Fibroblast of skin of scalp (primary cell): ENCODE measurements at regions not wholly inside any gene's neighbourhood (a gene's known extent, or its start where the extent isn't known, plus 50 kb on each side); places are given as distances from the start of the nearest gene placed in this dataset.

Source experiments
- DNase-seq: peaks from one replicate; pipeline ENCODE4 v3.0.0-alpha.2; 2013

- no peak for DNase-seq
Measured at GRCh38 chr22:49621601-49622210, 206.0 kb downstream of the BRD1 start.

DNA sequence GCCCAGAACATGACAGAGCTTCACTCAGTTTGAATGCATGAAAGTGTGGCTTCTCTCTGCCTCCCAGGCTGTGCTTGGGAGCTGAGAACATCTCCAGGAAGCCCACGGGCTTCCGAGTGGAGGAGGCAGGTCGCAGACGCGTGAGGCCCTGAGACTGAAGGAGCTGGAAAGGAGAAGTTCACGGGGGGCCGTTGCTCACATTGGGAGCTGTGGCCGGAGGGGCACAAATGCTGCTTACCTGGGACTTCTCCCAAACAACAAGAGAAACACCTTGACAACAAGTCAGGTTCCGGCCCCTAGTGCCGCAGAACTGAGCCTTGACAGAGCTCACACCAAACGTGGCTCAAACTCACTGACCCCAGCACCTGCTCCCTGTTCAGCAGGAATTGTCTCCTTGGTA, 207.0 kb downstream of the BRD1 start:
- no peak for DNase-seq

- no peak for DNase-seq
Measured at GRCh38 chr22:49620003-49620556, 207.6 kb downstream of the BRD1 start.

DNA sequence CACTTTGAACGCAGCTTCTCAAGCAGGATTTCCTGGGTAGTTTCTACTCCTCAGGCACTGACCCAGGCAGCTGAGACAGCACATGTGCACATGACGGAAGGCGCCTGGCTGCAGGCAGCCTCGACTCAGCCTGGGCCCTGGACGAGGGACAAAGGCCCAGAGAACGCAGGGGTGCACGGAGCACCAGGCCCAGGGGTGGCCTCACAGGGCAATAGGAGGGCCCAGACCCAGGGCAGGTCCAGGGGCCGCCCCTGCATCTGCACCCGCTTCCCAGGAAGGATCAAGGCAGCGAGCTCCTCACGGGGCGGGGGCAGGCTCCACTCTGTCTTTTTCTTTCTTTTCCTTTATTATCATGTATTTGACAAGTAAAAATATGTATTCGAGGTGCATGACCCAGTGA, 208.4 kb downstream of the BRD1 start:
- no peak for DNase-seq

DNA sequence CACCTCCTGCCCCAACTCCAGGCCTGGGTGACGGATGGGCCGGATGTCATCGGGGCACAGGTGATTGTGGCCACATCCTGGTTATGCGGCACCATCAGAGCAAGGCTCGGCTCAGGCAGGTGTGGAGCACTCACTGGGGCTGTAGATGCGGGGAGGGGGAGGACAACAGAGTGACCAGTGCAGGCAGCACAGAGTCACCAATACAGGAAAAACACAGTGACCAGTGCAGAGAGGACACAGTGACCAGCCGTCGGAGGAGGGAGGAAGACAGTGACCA, 209.1 kb downstream of the BRD1 start:
- no peak for DNase-seq

GRCh38 chr22:49617866-49618676, 209.6 kb downstream of the BRD1 start:
- no peak for DNase-seq

GRCh38 chr22:49617264-49617663, 210.4 kb downstream of the BRD1 start:
- no peak for DNase-seq

- no peak for DNase-seq
Measured at GRCh38 chr22:49616356-49617231, 211.1 kb downstream of the BRD1 start.

DNA sequence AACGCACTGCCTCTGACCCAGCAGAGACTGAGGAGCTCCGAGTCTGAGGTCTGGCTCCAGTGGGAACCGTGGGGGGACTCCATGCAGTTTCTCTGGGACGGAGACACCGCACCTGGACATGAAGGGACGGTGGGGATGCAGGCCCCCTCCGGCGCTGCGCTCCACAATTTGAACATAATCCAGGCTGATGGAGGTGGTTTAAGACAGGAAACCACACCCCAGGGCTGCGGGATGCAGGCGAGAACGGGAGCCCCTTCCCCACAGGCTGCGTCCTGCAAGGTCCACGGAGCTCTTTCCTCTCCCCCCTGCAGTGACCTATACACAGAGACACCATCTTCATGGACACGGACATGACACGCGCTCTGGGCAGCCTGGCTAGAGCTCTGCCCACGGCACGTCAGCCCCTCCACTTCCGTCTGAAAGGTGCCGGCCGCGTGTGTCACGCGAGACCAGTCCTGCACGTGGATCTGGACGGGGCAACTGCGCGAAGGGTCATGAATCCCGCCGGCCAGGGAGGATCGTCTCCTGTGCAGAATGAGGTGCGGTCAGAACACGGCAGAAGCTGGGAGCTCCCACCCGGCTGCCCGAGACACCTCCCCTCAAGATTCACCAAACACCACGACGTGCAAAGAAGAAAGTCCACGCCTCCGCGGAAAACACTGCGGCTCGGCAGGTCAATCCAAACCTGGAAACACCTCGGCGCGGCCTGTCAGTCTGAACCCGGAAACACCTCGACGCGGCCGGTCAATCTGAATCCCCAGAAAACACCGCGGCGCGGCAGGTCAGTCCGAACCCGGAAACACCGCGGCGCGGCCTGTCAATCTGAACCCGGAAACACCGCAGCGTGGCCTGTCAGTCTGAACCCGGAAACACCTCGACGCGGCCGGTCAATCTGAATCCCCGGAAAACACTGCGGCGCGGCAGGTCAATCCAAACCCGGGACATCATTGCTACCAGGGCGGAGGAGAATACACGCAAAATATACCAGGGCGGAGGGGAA, 212.4 kb downstream of the BRD1 start:
- no peak for DNase-seq

GRCh38 chr22:49613511-49614270, 214.0 kb downstream of the BRD1 start:
- DNase-seq = no peak

GRCh38 chr22:49613108-49613507, 214.6 kb downstream of the BRD1 start:
- DNase-seq = no peak

DNA sequence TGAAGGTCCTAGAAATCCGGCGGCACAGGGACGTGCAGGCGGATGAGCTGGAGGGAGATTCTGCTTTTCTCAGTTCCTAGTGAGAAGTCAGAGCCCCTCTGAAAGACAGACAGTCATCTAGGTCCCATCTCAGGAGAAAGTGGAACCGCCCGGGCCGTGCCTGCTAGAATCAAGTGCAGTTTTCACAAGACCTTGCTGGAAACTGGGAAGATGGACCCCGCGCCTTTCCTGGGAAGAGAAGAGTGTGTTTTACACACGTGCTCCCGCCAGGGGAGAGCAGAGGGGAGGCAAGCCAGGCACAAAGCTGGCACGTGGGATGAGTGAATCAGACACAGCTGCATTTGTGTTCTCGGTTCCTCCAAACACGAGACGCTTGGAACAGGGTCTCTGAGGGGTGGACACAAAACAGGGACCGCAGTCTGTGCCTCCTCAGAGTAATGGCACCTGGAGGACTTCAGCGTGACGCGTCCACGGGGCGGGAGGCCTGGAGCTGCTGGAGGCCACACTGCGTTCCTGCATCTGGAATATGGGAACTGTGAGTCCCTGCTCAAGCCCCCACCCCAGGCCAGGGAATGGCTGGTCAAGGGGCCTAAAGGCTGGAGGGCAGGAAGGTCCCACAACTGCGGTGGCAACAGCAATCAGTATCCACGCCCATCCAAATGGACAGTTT, 218.3 kb downstream of the BRD1 start:
- DNase-seq = no peak

GRCh38 chr22:49608660-49609059, 219.0 kb downstream of the BRD1 start:
- DNase-seq = no peak

GRCh38 chr22:49608228-49608627, 219.4 kb downstream of the BRD1 start:
- DNase-seq = no peak

DNA sequence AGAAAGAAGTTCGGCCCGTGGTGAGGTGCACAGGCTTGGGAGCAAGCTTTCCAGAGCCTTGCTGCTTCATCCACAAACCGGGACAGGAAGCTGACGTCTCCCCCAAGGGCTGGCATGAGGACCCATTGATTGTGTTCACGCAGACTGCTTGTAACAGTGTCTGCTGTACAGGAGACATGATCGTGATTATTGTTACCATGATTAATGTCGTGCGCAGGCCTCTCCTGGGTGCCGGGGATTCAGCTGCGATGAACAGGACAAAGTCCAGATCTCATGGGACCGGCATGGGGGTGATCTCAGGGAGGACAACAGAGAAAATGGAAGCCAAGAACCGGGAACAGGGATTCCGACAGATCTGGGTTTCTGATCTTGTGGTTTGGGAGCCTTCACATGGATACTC, 219.9 kb downstream of the BRD1 start:
- no peak for DNase-seq

- DNase-seq = no peak
Measured at GRCh38 chr22:49606562-49607290, 220.9 kb downstream of the BRD1 start.

GRCh38 chr22:49604732-49605302, 222.9 kb downstream of the BRD1 start:
- no peak for DNase-seq

- DNase-seq = no peak
Measured at GRCh38 chr22:49603016-49603415, 224.7 kb downstream of the BRD1 start.

DNA sequence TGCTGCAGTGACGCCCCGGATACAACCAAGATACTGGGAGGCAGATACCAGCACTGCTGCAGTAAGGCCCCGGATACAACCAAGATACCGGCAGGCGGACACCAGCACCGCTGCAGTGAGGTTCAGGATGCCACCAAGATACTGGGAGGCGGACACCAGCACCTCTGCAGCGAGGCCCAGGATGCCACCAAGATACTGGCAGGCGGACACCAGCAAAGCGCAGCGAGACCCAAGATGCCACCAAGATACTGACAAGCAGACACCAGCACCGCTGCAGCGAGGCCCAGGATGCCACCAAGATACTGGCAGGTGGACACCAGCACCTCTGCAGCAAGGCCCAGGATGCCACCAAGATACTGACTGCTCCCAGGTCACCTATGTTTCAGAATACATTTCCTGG, 225.2 kb downstream of the BRD1 start:
- DNase-seq = no peak
